SK-N-SH treated with all-trans-retinoic acid at 6 μM for 48 hours (cell line): ENCODE measurements at regions not wholly inside any gene's neighbourhood (a gene's known extent, or its start where the extent isn't known, plus 50 kb on each side); places are given as distances from the start of the nearest gene placed in this dataset.

Experiments
- ATAC-seq: fragments of 200-7000 bp; cut with Tn5 transposase; 3 replicates; pipeline ENCODE4 v1.9.1; 2020; ENCODE audit warnings: mild to moderate bottlenecking, moderate library complexity
- ARNTL ChIP-seq: fragments of 450-650 bp; formaldehyde crosslinking; IDR thresholded peaks from 2 replicates; pipeline ENCODE4 v1.5.0; 2020; ENCODE audit warnings: low read depth, mild to moderate bottlenecking, moderate library complexity, borderline replicate concordance
- BACH2 ChIP-seq: fragments of 250-450 bp; sonication (Bioruptor Pico); IDR thresholded peaks from 2 replicates; pipeline ENCODE4 v1.9.0; 2021; ENCODE audit warnings: mild to moderate bottlenecking, borderline replicate concordance
- CREB5 ChIP-seq: fragments of 250-450 bp; sonication (Bioruptor Pico); IDR thresholded peaks from 2 replicates; pipeline ENCODE4 v1.5.1; 2020; ENCODE audit warnings: low read depth, mild to moderate bottlenecking, moderate library complexity
- CSDC2 ChIP-seq: fragments of 250-450 bp; sonication (Bioruptor Pico); IDR thresholded peaks from 2 replicates; pipeline ENCODE4 v1.5.0; 2020; ENCODE audit warnings: mild to moderate bottlenecking, moderate library complexity
- CSRNP3 ChIP-seq: fragments of 250-450 bp; sonication (Bioruptor Pico); IDR thresholded peaks from 2 replicates; pipeline ENCODE4 v1.5.1; 2021; ENCODE audit warnings: mild to moderate bottlenecking, moderate library complexity
- ESRRG ChIP-seq: fragments of 250-450 bp; sonication (Bioruptor Pico); IDR thresholded peaks from 2 replicates; pipeline ENCODE4 v1.6.1; 2021; ENCODE audit warnings: mild to moderate bottlenecking
- GLIS3 ChIP-seq: fragments of 250-450 bp; sonication (Bioruptor Pico); IDR thresholded peaks from 2 replicates; pipeline ENCODE4 v1.5.0; 2020; ENCODE audit warnings: mild to moderate bottlenecking, moderate library complexity
- ISL1 ChIP-seq: fragments of 250-450 bp; sonication (Bioruptor Pico); IDR thresholded peaks from 2 replicates; pipeline ENCODE4 v2.1.2; 2022; ENCODE audit warnings: mild to moderate bottlenecking, moderate library complexity
- PATZ1 ChIP-seq: fragments of 250-450 bp; sonication (Bioruptor Pico); IDR thresholded peaks from 2 replicates; pipeline ENCODE4 v1.8.0; 2020; ENCODE audit warnings: mild to moderate bottlenecking, moderate library complexity, borderline replicate concordance
- POU6F1 ChIP-seq: fragments of 250-450 bp; sonication (Bioruptor Pico); IDR thresholded peaks from 2 replicates; pipeline ENCODE4 v1.8.0; 2021; ENCODE audit warnings: low read depth, mild to moderate bottlenecking, moderate library complexity, borderline replicate concordance
- PPARA ChIP-seq: fragments of 250-450 bp; sonication (Bioruptor Pico); IDR thresholded peaks from 2 replicates; pipeline ENCODE4 v1.5.0; 2020; ENCODE audit warnings: mild to moderate bottlenecking, borderline replicate concordance
- RARB ChIP-seq: fragments of 250-450 bp; sonication (Bioruptor Pico); IDR thresholded peaks from 2 replicates; pipeline ENCODE4 v1.8.0; 2021; ENCODE audit warnings: mild to moderate bottlenecking, moderate library complexity
- SNAI2 ChIP-seq: fragments of 250-450 bp; sonication (Bioruptor Pico); IDR thresholded peaks from 2 replicates; pipeline ENCODE4 v1.5.0; 2020; ENCODE audit warnings: mild to moderate bottlenecking, moderate library complexity
- TCF4 ChIP-seq: fragments of 250-450 bp; sonication (Bioruptor Pico); IDR thresholded peaks from 2 replicates; pipeline ENCODE4 v1.8.0; 2021; ENCODE audit warnings: mild to moderate bottlenecking, moderate library complexity, borderline replicate concordance
- TOX ChIP-seq: fragments of 250-450 bp; sonication (Bioruptor Pico); IDR thresholded peaks from 2 replicates; pipeline ENCODE4 v1.8.0; 2021; ENCODE audit warnings: mild to moderate bottlenecking, moderate library complexity, borderline replicate concordance
- TSHZ2 ChIP-seq: fragments of 250-450 bp; sonication (Bioruptor Pico); IDR thresholded peaks from 2 replicates; pipeline ENCODE4 v1.5.0; 2020; ENCODE audit warnings: mild to moderate bottlenecking, moderate library complexity
- ZFP3 ChIP-seq: fragments of 250-450 bp; sonication (Bioruptor Pico); IDR thresholded peaks from 2 replicates; pipeline ENCODE4 v1.5.0; 2020; ENCODE audit warnings: mild to moderate bottlenecking, moderate library complexity
- ZFP30 ChIP-seq: fragments of 450-650 bp; formaldehyde crosslinking; IDR thresholded peaks from 2 replicates; pipeline ENCODE4 v1.5.0; 2022; ENCODE audit warnings: mild to moderate bottlenecking, moderate library complexity
- ZNF565 ChIP-seq: fragments of 450-650 bp; formaldehyde crosslinking; conservative IDR thresholded peaks from 2 replicates; pipeline ENCODE4 v1.5.0; 2020; ENCODE audit warnings: low read depth, mild to moderate bottlenecking, moderate library complexity
- ZNF70 ChIP-seq: fragments of 450-650 bp; formaldehyde crosslinking; IDR thresholded peaks from 2 replicates; pipeline ENCODE4 v1.5.0; 2020; ENCODE audit warnings: mild to moderate bottlenecking, moderate library complexity
- ZNF8 ChIP-seq: fragments of 450-650 bp; formaldehyde crosslinking; IDR thresholded peaks from 2 replicates; pipeline ENCODE4 v1.5.0; 2020; ENCODE audit warnings: mild to moderate bottlenecking, moderate library complexity

- ATAC-seq: no peak
- TF ChIP-seq TCF4 (CRISPR knock-in tag) (no peak), GLIS3 (CRISPR knock-in tag) (no peak), RARB (CRISPR knock-in tag) (no peak), TOX (no peak), PATZ1 (CRISPR knock-in tag) (no peak), CSDC2 (CRISPR knock-in tag) (no peak), SNAI2 (CRISPR knock-in tag) (no peak), BACH2 (CRISPR knock-in tag) (no peak), ZNF70 (no peak), PPARA (CRISPR knock-in tag) (no peak), CREB5 (no peak), ZFP30 (no peak), POU6F1 (CRISPR knock-in tag) (no peak), ZNF565 (CRISPR knock-in tag) (no peak), ZFP3 (no peak), ARNTL (CRISPR knock-in tag) (no peak), ZNF8 (CRISPR knock-in tag) (no peak)
Observed at GRCh38 chr4:181420950-181421349, 822.3 kb upstream of the TENM3 start.

GRCh38 chr4:181424362-181425016 lies 818.7 kb upstream of the TENM3 start:
- ATAC-seq: no peak
- TF ChIP-seq ESRRG (CRISPR knock-in tag) (no peak), ZFP30 (no peak), POU6F1 (CRISPR knock-in tag) (no peak), CSRNP3 (CRISPR knock-in tag) (no peak), ARNTL (CRISPR knock-in tag) (no peak), RARB (CRISPR knock-in tag) (no peak)

- TF ChIP-seq ISL1 (CRISPR knock-in tag) (peak; percentile 53), CSRNP3 (CRISPR knock-in tag) (no peak), PPARA (CRISPR knock-in tag) (no peak), TSHZ2 (CRISPR knock-in tag) (peak; percentile 19; the same call in 1 of the 2 replicates)
- ATAC-seq: no peak
Observed at GRCh38 chr4:181427076-181427475, 816.1 kb upstream of the TENM3 start.
